ENCODE measurements at regions not wholly inside any gene's neighbourhood (a gene's known extent, or its start where the extent isn't known, plus 50 kb on each side); places are given as distances from the start of the nearest gene placed in this dataset.

DNA sequence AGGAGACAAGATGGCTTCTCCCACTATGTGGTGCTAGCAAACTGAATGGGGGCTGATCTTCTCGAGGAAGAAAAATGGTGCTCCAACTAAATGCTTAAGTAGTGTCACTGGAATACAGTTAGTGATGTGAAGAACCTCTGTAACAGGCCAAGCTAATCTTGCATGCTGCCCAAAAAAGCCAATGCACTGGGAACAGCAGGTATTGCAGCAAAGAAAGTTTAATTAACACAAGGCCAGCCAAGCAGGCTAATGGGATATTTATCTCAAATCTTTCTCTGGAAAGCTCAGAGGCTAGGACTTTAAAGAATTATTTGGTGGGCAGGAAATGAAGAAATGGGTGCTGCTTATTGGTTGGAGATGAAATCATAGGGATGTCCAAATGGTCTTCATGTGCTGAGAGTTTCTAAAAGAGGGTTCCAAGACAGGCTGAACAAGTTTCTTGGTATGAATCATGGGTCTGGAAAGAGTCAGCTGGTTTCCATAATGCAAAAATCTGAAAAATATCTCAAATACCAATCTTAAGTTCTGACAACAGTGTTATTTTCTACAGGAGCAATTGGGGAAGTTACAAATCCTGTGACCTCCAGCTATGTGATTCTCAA lies 1550.5 kb downstream of the SLITRK5 start:
- H3K9me3 ChIP-seq: peaks cover 0 to 15% (median 0%) of the 10 kb centered on the region in 3 donors
- WGBS, 2 donors (ENCODE audit: low coverage in 1 of 2): 100% methylated on average over 1 of the region's 1 CpG; no CpG with 5 or more reads in 1 of the 2 donors
- no peak overlapping the region for H3K27ac ChIP-seq
- no peaks in the 10 kb centered on the region for H3K36me3 ChIP-seq
- no peaks in the 10 kb centered on the region for H3K4me1 ChIP-seq
- ATAC-seq: no peak
- no peak overlapping the region for H3K4me3 ChIP-seq
- no peak for TF ChIP-seq EP300 (IDR thresholded peaks at IDR 0.05)
- TF ChIP-seq, protein P1, sequence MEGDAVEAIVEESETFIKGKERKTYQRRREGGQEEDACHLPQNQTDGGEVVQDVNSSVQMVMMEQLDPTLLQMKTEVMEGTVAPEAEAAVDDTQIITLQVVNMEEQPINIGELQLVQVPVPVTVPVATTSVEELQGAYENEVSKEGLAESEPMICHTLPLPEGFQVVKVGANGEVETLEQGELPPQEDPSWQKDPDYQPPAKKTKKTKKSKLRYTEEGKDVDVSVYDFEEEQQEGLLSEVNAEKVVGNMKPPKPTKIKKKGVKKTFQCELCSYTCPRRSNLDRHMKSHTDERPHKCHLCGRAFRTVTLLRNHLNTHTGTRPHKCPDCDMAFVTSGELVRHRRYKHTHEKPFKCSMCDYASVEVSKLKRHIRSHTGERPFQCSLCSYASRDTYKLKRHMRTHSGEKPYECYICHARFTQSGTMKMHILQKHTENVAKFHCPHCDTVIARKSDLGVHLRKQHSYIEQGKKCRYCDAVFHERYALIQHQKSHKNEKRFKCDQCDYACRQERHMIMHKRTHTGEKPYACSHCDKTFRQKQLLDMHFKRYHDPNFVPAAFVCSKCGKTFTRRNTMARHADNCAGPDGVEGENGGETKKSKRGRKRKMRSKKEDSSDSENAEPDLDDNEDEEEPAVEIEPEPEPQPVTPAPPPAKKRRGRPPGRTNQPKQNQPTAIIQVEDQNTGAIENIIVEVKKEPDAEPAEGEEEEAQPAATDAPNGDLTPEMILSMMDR (IDR thresholded peaks at IDR 0.05): no peak
- TF ChIP-seq POLR2AphosphoS5 (IDR thresholded peaks at IDR 0.05): no peak
- no peak for TF ChIP-seq POLR2A (IDR thresholded peaks at IDR 0.05)
- no peaks in the 10 kb centered on the region for H3K27me3 ChIP-seq

DNA sequence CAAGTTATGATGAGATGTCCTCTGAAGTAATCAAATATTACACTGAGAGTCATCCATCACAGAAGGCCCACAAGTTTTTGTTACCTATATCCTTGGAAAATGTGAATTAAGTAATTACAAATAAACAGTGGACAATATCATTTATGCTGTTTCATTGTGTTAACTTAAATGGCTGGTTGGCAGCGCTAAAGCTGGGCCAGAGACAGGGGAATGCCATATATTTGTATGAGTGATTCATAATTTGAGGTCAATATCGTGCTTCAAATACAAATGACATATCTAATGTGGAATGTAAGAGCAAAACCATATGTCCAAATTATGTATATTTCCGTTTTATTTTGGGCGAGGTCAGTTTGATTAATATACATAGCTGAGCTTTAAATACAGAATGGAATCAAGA lies 1556.2 kb downstream of the SLITRK5 start:
- Histone ChIP-seq H3K27ac (no peak overlapping the region), H3K36me3 (no peaks in the 10 kb centered on the region), H3K4me3 (no peak overlapping the region), H3K27me3 (no peaks in the 10 kb centered on the region), H3K9me3 (peaks cover 0 to under 1% (median 0%) of the 10 kb centered on the region in 3 donors), H3K4me1 (no peaks in the 10 kb centered on the region)
- TF ChIP-seq, protein P1 (IDR thresholded peaks at IDR 0.05): no peak
- TF ChIP-seq EP300 (IDR thresholded peaks at IDR 0.05): no peak
- no peak for TF ChIP-seq POLR2A (IDR thresholded peaks at IDR 0.05)
- no peak for TF ChIP-seq POLR2AphosphoS5 (IDR thresholded peaks at IDR 0.05)
- no peak for ATAC-seq
- 37 to 40% methylated on average over 4 of the region's 4 CpGs for WGBS, 2 donors (ENCODE audit: low coverage in 1 of 2)

DNA sequence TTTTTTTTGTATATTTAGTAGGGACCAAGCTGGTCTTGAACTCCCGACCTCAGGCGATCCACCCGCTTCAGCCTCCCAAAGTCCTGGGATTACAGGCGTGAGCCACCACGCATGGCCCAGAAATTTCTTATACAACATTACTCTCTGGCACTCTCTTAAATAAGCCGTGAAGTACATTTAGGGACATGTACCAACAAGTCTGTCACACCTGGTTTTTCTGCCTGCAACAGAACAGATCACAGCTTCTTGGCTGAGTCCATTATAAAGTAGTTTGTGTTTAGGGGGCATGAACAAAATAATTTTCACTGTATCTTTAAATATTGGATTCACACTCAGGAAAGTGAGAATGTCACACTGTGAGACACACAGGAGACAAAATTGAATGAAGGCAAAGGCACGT lies 1567.3 kb downstream of the SLITRK5 start:
- no peaks in the 10 kb centered on the region for H3K27me3 ChIP-seq
- H3K36me3 ChIP-seq: no peaks in the 10 kb centered on the region
- ATAC-seq: no peak
- no peak overlapping the region for H3K27ac ChIP-seq
- H3K4me1 ChIP-seq: no peaks in the 10 kb centered on the region
- no peak overlapping the region for H3K4me3 ChIP-seq
- TF ChIP-seq POLR2AphosphoS5 (IDR thresholded peaks at IDR 0.05) (no peak), POLR2A (IDR thresholded peaks at IDR 0.05) (no peak), EP300 (IDR thresholded peaks at IDR 0.05) (no peak)
- TF ChIP-seq, protein P1 (IDR thresholded peaks at IDR 0.05): no peak
- 50 to 76% methylated on average over 2 to 7 of the region's 7 CpGs for WGBS, 2 donors (ENCODE audit: low coverage in 1 of 2)
- no peaks in the 10 kb centered on the region for H3K9me3 ChIP-seq

DNA sequence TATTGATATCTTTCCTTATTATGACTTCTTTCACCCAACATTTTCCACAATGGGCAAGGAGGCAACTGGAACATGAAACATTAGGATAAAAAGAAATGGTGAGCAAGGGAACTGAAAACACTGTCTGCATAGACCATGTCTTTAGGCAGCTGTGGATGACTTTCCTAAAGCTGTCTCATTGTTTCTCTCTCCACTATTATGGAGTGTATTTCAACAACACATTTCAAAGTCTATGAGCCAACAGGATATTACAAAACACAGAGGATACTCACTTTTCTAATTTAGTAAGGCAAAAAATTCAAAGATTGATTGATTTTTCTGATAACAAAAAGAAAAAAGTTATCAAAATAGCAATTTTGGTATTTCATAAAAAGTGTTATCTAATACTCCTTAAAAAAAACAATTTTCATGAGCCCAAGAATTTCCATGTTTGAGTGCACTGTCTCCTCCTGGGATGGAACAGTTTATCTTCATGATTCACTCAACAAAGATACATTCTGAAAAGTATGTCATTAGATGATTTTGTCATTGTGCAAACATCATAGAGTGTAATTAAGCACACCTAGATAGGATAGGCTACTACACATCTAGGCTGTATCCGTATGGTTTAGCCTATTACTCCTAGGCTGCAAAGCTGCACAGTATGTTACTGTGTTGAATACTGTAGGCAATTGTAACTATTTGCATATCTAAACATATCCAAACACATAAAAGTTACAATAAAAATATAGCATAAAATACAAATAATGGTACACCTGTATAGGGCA lies 1568.4 kb downstream of the SLITRK5 start:
- WGBS, 2 donors (ENCODE audit: low coverage in 1 of 2): 75 to 87% methylated on average over 1 of the region's 1 CpG
- Histone ChIP-seq H3K27ac (no peak overlapping the region), H3K27me3 (no peaks in the 10 kb centered on the region), H3K9me3 (no peaks in the 10 kb centered on the region), H3K4me3 (no peak overlapping the region), H3K4me1 (no peaks in the 10 kb centered on the region), H3K36me3 (no peaks in the 10 kb centered on the region)
- no peak for ATAC-seq
- TF ChIP-seq, protein P1 (IDR thresholded peaks at IDR 0.05): no peak
- TF ChIP-seq POLR2AphosphoS5 (IDR thresholded peaks at IDR 0.05) (no peak), EP300 (IDR thresholded peaks at IDR 0.05) (no peak), POLR2A (IDR thresholded peaks at IDR 0.05) (no peak)

Measured in gastroesophageal sphincter (tissue), 4 donors.